GM19239 (cell line): ENCODE measurements at regions not wholly inside any gene's neighbourhood (a gene's known extent, or its start where the extent isn't known, plus 50 kb on each side); places are given as distances from the start of the nearest gene placed in this dataset.

Source experiments
- DNase-seq: peaks from one replicate; pipeline ENCODE4 v3.0.0; 2011; ENCODE audit warnings: low spot score; ENCODE audit not compliant: insufficient read length
- FAIRE-seq: peaks from 2 replicates; lab custom pipeline; 2011; peaks lifted over from hg19 to GRCh38; lab: Jason Lieb, UNC

DNA sequence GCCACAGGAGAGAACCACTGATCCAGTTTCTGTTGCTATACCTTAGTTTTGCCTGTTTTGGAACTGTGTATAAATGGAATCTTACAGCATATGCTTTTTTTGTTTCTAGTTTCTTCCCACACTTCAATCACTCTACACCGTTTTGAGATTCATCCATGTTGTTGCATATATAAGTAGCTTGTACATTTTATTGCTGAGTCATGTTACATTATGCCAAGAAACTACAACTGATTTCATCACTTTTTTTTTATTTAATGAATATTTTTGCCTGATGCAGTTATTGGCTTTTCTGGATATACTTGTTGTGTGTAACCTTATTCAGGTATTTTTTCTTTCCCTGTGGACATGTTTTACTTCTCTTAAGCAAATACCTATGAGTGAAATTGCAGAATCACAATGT, 1135.9 kb downstream of the RAPGEF2 start:
- DNase-seq (no peak), FAIRE-seq (no peak)

- FAIRE-seq (no peak), DNase-seq (no peak)
Observed at GRCh38 chr4:160247091-160247656, 1144.3 kb downstream of the RAPGEF2 start.

DNA sequence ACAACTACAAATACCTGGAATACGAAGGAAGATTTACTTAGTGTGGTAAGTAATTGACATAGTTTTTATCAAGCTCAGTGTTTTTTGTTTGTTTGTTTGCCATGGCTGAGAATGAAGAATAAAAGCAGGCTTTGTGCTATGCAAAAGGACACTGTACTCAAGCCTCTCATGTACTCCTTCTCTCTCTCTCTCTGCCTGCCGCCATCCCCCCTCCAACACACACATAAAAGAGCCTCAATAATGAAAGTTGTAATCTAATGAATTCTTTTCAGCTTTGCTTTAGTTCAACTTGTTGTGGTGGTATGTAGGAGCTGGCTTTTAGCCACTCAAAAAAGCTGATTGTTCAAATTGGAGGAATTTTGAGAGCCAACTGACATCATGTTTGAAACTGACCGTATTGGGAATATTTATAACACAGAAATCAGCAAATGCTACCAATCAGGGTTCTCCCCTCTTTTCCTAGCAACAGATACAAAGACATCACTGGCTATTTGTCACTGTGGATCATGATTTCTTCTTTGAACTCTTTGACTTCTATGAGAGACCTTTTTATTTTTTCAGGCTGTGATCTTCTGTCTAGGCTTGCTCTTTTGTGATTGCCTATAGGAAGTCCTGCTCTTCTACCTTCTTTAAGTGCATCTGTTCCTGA, 1148.8 kb downstream of the RAPGEF2 start:
- no peak for FAIRE-seq
- no peak for DNase-seq

- FAIRE-seq = no peak
- no peak for DNase-seq
Observed at GRCh38 chr4:160257318-160257717, 1154.4 kb downstream of the RAPGEF2 start.

- DNase-seq (no peak), FAIRE-seq (no peak)
Observed at GRCh38 chr4:160265014-160265413, 1162.1 kb downstream of the RAPGEF2 start.

DNA sequence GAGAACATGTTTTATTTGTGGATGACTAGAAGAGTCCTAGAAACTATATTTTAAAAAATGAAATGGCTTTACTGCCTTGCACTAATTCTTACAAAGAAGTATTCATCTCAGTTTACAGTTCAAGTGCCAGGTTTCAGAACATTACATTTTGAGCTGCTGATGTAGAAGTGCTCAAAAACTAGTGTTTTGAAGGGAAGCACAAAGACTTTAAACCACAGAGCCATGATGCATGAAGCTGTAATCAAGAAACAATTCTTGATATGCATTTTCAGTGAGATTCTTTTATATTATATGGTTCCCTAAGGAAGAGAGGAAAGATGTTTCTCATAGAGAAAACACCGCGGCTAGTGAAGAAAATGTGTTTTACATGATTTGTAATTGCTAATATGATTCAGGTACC, 1163.0 kb downstream of the RAPGEF2 start:
- DNase-seq (no peak), FAIRE-seq (no peak)

GRCh38 chr4:160276785-160277325, 1174.0 kb downstream of the RAPGEF2 start:
- FAIRE-seq (no peak), DNase-seq (no peak)

- DNase-seq = no peak
- FAIRE-seq = no peak
Observed at GRCh38 chr4:160283081-160283480, 1180.2 kb downstream of the RAPGEF2 start.

DNA sequence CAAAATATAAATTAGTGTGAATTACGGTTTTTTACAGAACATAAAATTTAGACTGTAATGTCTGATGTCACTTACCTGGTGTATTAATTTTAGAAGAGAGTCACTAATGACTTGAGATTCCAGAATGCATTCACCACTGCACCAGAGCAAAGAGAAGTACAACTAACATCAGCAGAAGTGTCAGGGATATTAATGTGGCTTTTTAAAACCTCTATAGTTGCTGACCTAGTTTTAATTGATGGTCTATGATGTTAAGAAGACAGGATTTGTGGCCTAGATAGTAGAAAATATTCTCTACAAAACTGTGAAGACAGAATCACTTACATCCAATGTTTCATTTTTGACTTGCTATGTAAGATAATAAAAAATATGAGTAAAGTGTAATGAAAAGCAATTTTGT, 1181.6 kb downstream of the RAPGEF2 start:
- DNase-seq = no peak
- FAIRE-seq = no peak

DNA sequence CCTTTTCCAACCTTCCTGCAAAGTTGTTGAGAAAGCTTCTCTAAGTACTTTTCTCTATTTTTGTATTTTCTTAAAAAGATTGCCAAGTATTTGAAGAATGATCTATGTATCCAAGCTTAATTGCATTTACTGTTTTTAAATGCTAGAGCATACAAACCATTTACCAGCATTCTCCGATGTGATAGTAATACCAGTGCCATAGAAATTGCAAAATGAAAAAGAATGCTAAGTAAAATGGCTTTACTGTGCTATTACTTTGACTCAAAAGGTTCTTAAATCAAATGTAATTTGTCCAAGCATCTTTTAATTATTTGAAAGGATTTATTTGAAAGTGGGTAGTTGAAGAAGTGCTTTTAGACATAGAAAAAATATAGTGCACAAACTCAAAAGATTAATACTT, 1183.2 kb downstream of the RAPGEF2 start:
- DNase-seq (no peak), FAIRE-seq (no peak)

DNA sequence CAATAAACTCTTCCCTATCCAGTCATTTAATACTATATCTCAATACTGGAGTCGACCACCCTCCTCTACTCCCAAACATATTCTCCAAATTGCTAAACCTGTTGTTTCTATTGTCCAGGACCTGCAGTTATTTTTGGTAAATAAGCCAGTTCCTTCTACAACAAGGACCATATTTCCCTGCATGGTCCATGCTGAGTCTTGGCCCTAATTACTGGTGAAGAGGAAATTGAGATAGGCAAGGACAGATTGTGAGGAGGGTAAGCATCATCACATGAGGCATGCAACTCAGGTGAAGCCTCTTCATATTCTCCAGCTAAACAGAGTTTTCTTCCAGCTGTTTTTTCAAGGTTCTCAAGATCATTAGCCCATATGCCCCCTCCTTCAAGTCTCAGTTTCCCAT, 1193.6 kb downstream of the RAPGEF2 start:
- DNase-seq (no peak), FAIRE-seq (no peak)

DNA sequence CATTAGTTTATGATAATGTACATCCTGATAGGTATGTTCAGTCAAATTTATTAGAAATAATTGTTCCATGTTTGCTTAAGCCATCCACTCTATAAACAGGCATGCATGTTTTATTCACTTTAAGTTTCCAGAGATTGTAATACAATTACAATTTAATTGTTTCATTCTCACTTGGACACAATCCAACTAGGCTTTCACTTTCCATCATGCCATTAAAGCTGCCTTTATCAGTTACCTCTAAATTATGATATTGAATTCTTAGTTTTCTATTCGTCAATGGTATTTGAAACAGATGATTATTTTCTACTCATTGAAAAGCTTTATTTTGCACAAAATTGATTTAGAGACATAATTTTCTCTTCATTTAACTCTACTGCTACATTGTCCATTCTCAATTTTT, 1196.3 kb downstream of the RAPGEF2 start:
- DNase-seq (no peak), FAIRE-seq (no peak)

DNA sequence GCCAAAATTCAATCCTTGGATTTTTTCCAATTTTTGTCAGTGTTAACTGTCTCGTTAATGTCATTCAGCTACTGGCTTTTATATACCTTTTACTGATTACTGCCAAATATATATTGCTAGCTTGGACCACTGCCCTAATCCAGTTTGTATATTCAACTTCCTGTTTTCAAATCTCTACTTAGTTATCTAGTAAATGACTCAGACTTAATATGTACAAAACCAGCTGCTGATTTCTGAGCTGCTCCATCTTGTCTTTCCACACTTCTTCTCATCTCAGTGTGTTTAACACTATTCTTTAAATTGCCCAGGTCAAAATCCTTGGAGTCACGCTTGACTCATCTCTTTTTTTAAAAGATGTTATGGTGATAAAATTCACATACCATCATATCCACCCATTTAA, 1196.7 kb downstream of the RAPGEF2 start:
- DNase-seq = no peak
- no peak for FAIRE-seq

- no peak for DNase-seq
Observed at GRCh38 chr4:160316036-160316435, 1213.2 kb downstream of the RAPGEF2 start.

DNA sequence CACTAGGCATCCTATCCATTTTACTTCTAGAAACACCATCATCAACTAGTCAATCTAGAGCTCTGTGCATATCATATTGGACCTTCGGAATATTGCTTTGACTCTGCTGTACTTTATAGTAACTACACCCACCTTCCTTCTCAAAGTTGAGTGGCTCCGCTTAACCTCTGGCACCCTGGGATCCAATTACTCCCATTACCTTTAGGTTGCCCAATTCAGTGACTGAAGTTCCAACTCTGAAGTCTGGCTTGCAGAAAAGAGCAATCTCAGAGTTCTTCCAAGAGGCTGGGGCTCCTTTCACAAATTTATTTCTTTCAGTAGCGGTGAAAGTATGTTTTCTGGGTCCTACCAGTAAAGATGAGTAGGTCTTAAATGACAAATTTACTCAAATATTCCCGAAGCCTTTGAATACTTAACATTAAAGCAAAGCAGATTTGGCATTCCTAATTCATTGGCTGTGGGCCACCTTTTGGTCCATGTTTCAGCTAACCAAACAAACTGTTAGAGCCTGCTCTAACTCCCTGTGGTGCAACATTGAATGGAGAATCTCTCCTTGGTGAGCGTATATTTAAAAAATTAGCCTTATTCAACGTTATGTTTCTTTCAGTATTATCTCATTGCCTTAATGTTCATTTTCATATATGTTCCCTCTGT, 1215.8 kb downstream of the RAPGEF2 start:
- FAIRE-seq = no peak

More at GRCh38 chr4:160316036-160316435, 1213.2 kb downstream of the RAPGEF2 start:
- no peak for FAIRE-seq

DNA sequence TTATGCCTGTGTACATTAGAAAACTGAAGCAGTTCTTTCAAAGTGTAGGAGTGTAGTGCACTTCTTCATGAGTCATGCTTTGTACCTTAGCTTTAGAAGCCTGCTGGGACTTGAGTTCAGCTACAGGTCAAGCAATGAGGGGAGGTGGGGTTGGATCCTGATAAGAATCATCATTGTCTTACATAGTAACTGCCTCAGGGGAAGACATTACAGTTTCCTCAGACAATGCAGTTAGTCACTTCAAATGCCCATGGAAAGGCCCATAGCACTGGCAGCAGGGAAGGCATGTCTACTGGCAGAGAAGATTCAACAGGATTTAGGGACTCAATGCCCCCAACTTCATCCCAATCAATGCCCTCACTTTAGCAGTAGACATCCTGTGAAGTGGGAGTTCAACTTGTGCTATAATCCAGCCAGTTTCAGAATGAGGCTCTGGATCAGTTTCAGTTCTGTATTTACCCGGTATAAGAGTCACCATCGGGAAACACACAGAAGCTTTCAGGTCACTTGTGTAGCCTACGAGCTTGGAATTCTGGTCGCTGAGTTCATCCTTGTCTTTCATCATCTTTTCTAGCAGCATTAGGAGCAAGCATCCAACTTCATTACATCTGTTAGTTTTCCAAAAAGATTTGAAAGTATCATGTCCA, 1216.5 kb downstream of the RAPGEF2 start:
- FAIRE-seq = no peak
- no peak for DNase-seq

More for the DNA sequence above, 1215.8 kb downstream of the RAPGEF2 start:
- no peak for DNase-seq

- FAIRE-seq = no peak
- no peak for DNase-seq
Observed at GRCh38 chr4:160319868-160320260, 1217.0 kb downstream of the RAPGEF2 start.

GRCh38 chr4:160326110-160326509, 1223.2 kb downstream of the RAPGEF2 start:
- no peak for FAIRE-seq
- no peak for DNase-seq

GRCh38 chr4:160347197-160347596, 1244.3 kb downstream of the RAPGEF2 start:
- DNase-seq = no peak
- no peak for FAIRE-seq

DNA sequence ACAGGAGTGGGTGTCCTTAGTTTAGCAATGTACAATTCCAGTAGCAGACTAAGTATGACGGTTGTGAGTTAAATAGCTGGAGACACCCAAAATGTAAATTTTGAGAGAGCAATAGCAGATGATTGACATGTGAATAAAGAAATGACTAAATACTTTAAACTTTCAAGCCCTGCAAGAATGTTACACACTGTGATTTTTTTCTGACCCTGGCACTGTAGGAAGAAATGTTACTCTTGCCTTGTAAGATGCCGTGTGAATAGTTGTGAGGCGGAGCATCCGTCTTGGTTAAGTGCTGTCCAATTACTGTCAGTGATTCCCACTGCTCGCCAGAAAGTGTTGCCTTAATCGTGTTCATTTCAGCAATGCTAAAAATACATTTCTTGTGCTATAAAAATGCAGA, 1248.1 kb downstream of the RAPGEF2 start:
- no peak for DNase-seq
- FAIRE-seq = no peak

DNA sequence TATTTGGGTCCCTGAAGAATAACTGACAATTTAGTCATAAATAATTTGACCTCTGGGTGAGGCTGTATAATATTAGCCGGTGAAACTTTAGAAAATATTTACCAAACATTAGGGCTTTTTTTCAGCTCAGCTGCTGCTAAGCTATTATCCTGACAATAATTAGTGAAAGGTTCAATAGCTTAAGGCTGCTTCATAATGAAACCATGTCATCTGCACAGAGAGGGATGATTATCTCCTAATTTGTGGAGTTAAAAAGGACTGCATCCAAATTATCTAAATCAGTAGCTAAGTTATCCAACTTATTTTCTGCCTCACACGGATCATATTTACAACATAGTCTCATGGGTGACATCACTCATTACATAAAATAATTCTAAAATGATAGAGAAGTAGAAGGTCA, 1249.8 kb downstream of the RAPGEF2 start:
- no peak for DNase-seq
- no peak for FAIRE-seq
